SH-SY5Y (cell line): ENCODE measurements at regions not wholly inside any gene's neighbourhood (a gene's known extent, or its start where the extent isn't known, plus 50 kb on each side); places are given as distances from the start of the nearest gene placed in this dataset.

Experiments
- GATA2 ChIP-seq: IDR thresholded peaks from 2 replicates; pipeline ENCODE4 v1.6.1; 2011; ENCODE audit warnings: mild to moderate bottlenecking, low read depth, low read length
- GATA3 ChIP-seq: IDR thresholded peaks from 2 replicates; pipeline ENCODE4 v1.6.1; 2011; ENCODE audit warnings: low read depth, mild to moderate bottlenecking, low read length, moderate library complexity

DNA sequence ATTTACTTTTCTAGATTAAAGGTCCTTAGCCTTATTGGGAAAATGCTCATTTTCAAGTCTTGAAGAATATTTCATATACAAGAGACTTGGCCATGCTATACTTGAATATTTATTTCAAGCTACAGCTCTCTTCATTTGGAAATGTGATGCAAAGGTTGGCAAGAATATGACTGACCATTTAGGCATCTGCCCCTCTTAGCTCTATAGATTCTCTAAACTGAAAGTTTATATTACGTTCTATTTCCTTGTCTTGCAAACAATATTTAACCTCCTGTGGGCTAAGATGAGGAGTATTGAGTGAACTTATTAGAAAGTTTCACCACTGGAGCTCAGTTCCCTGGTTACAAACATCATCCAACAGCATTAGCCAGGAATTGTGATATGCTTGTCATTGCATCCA lies 593.1 kb downstream of the MAT2B start:
- TF ChIP-seq GATA3, result no peak
- TF ChIP-seq GATA2, result no peak
